Fibroblast of the conjunctiva (primary cell): ENCODE measurements at regions not wholly inside any gene's neighbourhood (a gene's known extent, or its start where the extent isn't known, plus 50 kb on each side); places are given as distances from the start of the nearest gene placed in this dataset.
"Not testable (repeated sequence)": the region's sequence is repeated elsewhere in the genome, so short reads cannot be mapped to it uniquely, and the experiment has no call there.

ENCODE experiments used
- DNase-seq: peaks from one replicate; pipeline ENCODE4 v3.0.0-alpha.2; 2010; ENCODE audit warnings: low read depth

DNA sequence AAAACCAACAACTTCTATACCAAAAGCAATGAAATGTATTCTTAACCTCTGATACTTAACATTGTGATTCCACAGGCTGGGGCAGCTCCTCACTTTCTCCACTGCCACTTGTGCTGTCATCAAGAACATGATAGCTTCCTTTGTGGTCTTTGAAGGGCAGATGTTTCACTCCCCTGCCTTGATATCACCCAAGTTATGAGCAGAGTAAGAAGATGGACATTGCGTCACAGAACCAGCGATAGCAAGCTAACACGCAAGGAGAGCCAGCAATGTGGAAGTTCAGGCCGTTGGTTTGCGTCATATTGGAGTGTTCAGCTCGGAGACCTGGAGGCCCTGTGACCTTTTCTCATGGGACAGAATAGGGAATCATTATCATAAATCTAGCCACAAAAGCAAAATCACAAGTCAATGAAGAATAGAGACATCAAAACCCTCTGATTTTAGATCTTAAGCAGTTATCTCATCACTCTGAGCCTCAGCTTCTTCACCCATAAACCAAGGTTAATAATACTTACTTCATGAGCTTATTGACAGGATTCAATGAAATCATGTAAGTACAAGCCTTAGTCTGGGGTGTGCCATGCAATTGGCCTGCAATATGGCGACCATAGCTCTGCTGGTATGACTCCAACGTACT, 183.8 kb upstream of the THBS1 start:
- DNase-seq = no peak

DNA sequence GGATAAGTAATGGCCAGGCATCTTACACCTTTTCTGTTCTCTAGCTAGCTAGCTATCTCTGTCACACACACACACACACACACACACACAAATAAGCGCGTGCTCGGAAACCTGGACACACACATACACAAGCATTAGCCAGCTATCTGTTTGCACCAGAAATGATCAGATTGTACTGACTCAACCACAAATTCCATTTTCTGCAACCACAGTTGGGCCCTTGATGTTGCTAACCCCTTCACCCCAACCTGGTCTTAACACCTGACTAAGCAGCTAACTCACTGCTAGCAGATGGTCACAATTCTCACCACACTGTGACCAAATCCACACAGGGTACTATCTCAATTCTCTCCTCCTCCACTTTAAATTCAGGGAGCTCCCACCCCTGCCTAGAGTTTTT, 183.0 kb upstream of the THBS1 start:
- DNase-seq = no peak

DNA sequence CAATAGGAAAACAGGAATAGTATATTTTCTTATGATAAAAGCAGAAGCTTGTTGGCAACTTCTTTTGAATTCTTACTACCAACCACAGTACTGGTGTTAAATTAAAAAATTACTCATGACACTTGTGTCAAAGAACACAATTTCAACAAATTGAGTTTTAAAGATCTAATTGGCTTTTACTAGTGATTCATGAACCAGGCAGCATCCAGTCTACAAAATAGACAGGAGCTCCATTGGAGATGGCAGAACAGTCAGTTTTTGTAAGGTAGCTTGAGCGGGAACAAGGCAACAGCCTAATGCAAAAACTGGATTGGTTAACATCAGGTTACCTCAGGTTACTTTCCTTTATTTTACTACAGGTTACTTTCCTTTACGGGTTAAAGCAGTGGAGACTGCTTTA, 181.3 kb upstream of the THBS1 start:
- DNase-seq = no peak

DNA sequence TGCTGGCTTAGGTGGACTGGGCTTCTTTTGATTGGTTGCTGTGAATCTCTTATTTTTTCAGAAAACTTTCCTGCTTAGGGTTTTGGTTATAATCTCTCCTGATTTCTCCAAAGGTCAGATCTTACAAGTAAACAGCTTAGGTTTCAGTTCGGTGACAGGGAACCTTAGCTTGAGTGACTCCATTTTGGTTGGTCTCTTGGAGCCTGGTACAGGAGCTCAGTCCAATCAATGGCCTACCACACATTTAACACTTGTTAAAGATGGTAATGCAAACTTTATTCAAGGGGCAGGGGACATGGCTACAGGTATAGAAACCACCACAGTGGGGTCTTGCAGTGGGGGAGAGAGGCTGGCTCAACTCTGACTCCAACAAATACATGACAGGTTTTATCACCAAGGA, 180.9 kb upstream of the THBS1 start:
- DNase-seq = no peak

DNA sequence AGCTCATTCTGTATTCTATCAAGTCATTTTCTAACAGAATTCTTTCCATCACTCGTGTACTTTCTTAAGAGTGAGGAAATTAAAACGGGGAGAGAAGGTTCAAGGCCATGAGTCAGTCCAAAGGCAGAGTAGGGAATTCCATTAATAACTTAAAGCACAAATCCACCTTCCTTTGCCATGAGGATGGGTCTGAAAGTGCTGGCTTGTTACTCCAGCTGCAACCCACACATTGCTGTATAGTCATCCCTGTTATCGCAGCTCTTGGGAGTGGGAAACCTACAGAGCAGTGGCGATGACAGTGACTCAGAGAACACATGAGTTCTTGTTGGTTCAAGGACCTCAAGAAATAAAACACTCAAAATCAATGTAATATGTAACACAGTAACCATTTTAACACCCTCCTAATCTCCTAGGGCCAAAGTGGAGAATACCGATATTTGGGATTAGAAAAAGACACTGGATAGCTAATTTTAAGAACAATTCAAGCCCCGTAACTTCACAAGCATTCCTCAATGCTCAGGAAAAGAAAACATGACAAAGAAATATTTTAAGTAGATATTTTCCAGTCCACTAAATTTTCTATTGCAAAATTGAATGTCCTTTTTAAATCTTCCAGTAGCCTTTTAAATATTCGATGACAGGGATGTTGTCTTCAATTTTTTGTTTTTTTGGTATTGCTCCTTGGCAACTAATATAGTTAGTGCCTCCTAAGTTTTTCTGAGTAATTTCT, 179.9 kb upstream of the THBS1 start:
- no peak for DNase-seq

DNA sequence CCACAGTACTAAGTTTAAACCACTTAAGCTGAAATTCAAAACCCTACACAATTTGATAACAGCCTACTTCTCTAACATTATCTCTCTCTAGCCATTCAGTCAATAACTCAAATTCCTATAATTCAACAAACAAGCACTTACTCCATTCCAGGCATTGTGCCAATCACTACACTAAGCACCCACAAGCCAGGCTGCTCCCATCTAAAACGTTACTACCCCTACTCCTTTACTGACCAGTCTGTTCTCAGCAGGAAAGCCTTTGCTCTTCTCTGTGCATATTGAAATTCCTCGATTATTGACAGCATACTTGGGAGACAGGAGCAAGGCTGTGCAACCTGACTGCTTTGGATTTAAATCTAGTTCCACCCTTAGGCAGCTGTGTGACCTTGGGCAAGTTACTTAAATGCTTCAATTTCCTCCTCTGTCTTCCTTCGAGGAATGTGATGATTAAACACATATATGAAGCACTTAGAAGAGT, 177.2 kb upstream of the THBS1 start:
- peak; percentile 47 for DNase-seq

DNA sequence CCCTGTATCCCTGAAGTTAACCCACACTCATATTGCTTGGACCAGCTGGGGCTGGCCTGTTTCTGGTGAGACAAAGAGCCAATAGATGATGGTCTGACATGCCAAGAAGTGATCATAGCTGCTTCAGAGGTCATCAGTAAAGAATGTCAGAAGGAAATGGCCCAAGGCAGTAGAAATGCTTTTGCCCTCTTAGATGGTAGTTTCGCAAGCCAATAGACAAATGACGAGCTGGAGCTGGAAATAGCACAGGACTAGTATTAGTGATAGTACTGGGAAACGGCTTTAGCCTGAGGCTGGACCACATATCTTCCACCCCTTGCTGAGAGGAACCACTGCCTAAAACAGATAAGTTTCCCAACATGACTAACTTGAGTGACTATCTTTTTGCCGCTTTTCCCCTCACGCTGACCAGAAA, 176.1 kb upstream of the THBS1 start:
- peak; percentile 90 for DNase-seq

DNA sequence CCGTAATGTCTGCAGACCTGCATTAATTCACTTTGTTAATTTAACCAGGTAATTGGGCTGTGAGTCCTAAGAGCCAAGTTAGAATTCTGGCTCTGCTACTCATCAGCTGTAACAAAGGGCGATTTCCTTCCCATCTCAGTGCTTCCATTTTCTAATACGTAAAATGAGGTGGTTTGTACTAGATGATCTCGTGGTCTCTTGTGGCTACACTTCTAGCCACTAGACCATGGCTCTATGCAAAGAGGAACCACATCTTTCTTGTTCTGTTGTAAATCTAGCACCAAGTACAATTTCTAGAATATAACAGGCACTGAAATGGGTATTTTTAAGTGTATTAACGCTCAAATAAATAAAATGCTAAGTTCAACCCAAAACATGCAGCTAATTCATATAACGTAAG, 174.4 kb upstream of the THBS1 start:
- no peak for DNase-seq

DNA sequence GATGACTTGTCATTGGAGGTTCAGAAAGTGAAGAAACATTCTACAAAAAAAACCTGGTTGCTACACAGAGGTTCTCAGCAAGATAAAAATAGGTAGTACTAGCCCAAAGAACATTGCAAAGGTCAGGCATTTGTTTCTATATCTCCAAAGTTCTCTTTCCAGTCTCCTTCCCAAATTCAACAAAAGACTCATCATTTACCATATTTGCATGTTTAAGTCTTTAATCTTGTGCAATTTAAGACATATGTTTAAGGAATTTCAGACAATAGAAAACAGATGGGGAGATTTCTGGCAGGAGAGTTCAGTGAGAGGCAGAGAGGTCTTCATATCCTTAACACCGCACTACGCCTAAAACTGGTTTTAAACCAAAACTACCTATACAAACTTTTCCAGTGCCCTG, 173.8 kb upstream of the THBS1 start:
- peak; percentile 75 for DNase-seq

DNA sequence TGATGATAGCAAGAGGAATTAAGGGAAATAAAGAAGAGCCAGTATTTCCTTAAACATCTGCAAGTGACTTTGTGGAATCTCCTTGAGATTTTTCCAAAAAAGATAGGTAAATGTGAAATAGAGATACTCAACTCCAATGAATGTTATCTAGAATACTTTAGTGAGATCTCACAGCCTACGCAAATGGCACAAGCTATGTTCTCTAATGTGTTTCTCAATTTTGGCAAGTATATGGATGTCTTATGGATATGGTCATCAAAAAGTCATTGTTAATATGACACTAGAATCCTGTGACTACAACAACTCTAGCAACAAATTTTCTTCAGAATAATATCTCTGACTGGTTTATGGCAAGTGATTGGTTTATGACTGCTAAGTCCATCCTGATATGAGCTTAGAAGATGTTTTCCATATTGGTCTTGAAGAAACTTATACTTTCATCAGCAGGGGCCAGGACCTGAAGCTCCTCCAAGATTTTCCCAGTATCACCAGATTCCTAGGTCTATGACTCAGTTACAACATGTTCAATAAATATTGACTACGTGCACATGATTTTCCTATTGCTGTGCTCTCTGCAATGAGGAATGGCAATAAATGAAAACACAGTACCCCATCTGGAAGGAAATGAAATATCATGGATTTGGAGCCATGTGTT, 170.9 kb upstream of the THBS1 start:
- no peak for DNase-seq

DNA sequence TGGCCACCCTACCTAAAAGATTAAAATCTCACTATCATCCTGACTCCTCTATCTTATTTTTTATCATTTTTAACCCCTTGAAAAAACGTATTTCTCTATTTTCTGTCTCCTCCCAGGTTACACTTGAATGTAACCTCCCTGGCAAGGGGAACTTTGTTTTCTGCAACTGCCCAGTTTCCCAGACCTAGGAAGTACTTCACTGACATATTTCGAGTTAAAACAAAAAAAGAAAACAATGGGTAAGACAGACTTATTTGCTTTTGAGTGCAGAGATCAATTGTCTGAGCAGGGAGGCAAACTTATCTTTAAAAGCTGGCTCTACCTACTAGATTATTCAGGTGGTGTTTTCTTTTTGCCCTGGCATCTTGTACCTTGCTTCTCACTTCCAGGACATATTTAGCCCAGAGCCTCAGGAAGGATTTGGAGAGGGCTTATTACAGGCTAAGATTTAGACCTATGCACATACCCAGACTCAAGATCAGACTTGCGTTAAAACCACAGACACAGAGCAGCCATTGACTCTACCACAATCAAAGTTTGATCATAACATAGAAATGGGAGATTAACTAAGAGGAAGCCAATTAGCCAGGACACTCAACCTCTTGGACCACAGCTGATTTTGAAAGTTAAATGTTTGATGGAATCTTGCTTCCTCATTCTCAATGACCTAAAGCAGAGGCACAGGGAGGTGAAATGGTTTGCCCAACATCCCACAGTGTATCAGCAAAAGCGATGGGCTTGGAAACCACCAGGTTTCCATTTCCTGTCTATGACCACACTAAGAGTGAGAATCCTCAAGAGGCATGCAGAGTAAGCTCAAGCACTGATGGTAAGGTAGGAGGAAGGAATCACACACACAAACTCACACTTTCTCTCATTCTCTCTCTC, 169.5 kb upstream of the THBS1 start:
- no peak for DNase-seq

DNA sequence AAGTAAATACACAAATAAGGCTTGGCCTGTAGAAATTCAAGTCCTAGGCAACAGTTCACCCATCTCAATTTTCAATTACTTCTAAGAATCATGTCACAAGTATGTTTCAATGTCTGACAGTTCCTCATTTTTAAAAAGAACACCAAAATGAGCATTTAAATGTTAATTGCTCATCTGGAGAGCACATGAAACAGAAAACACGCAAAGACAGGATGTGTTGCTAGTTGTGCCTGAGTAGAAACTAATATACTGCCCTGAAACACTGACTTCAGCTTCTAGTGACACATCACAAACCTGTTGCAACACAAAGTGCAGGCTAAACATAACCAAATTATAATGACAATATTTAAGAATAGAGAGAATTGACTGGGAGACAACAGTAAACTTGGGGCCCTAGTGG, 167.3 kb upstream of the THBS1 start:
- DNase-seq = no peak

DNA sequence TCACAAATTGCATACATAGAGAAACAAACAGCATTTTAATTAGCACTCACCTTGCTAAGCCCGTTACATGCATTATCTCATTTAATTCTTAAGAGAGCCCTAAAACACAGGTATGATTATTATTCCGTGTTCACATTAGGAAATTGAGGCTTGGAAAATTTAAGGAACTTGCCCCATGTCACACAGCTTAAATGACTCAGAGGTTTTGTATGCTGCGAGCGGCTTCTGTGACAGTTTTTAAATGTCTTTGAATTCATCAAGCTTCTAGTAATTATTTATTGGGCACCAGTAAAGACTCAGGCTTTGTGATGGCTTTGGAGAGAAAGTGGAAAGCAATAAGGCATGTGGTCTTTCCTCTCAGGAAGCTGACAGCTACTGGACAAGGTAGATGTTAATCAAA, 166.7 kb upstream of the THBS1 start:
- no peak for DNase-seq

DNA sequence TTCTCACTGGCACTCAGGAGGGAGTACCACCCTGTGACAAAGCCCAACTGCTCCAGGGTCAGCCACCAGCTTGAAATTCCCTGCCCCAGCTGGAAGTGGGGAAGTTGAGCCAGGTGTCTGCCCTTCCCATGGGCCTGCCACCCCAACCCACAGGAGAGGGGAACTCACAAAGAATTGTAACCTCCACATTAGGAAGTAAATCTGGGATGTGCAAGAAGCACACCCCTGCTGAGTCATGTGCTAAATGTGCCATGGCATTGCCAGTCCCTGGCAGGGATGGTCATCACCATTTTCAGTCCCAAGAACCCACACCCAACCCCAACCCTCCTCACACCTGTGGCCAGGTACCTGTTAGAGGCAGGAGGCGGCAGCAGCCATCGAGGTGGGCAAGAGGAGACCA, 165.2 kb upstream of the THBS1 start:
- DNase-seq = no peak

DNA sequence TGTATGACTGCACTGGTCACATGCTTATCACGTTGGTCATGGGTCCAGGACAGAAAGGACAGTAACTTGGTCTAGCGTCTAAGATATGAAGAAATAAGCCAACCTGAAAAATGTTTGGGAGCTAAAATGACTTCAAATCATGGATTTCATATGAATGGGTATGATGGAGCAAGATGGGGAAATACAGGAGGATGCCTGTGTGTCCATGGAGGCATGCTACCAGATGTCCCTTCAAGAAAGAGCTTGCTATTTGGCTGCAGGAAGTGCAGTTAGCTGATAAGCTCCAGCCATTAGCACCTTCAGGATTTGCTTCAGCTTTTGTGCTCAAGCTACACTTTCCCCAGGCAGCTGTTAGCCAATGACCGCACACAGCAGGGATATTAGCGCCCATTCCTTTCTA, 164.6 kb upstream of the THBS1 start:
- no peak for DNase-seq

DNA sequence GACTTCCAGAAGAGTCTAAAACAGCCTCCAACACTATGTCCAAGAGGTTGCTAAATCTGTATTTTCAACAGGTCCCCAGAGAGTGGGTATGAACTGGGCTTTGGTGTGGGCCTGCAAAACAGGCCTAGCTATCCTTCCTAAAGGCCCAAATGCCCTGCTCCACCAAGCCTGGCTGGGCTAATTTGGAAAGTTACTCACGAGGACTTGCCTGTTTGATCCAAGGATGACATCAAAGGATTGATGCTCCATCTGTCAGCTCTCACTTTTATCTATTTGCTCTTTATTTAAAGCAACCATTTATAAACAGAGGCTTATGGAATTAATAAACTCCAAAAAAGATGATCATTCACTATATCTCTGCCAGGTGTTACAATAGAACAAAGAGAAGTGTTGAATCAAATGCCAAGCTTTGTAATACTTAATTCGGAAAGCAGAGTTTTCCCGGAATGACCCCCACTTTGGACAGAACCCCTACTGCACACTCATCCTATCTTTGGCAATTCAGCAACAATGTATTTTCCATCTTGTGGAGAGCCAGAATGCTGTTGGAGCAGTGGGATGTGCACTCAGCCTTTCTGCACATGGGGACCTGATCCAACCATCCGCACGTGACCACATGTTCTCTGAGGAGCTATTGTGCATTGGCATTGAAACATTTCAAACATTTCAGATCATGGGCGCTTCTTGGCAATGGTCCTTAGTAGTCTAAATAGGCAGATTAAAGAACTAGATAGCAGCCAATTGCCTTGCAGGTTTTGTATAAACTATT, 163.3 kb upstream of the THBS1 start:
- DNase-seq = no peak

DNA sequence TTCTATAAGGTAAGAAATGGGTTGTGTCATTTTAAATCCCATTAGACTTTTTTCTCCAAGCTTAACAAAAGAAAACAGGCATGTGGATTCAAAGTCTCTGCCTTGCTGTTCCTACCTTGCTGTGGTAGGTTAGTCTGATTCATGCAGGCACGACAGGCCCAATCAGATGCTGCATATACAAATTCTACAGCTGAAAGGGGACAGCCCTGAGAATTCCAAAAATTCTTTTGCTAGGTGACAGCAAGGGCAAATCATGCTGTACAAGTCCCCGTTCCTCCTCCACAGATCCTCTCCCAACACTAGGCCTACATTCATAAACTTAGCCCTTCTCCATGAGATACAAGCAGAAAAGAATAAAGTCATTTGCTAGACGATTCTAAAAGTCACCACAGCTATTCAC, 161.2 kb upstream of the THBS1 start:
- no peak for DNase-seq

DNA sequence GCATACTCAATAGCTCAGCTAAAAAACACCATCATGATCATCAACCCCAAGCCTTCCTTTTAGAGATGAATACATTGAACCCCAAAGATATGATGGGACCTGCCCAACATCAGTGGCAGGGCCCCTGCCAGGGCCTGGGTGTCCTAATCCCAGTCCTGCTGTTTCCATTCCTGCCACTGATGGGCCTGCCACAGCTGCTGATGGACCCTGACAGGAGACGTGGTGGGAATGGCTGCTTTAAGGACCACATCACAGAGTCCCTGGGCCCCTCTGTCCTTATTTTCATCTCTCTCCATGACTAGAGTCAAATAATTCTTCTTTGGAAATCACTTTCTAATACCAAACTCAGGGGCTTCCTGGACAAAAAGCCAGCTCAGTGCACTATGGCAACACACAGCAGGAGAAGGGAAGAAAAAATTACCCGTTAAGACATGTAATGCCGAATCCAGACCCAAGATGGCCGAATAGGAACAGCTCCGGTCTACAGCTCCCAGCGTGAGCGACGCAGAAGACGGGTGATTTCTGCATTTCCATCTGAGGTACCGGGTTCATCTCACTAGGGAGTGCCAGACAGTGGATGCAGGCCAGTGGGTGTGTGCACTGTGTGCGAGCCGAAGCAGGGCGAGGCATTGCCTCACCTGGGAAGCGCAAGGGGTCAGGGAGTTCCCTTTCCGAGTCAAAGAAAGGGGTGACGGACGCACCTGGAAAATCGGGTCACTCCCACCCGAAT, 160.6 kb upstream of the THBS1 start:
- not testable (repeated sequence) for DNase-seq

DNA sequence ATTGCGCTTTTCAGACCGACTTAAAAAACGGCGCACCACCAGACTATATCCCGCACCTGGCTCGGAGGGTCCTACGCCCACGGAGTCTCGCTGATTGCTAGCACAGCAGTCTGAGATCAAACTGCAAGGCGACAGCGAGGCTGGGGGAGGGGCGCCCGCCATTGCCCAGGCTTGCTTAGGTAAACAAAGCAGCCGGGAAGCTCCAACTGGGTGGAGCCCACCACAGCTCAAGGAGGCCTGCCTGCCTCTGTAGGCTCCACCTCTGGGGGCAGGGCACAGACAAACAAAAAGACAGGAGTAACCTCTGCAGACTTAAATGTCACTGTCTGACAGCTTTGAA, 160.1 kb upstream of the THBS1 start:
- DNase-seq = not testable (repeated sequence)

DNA sequence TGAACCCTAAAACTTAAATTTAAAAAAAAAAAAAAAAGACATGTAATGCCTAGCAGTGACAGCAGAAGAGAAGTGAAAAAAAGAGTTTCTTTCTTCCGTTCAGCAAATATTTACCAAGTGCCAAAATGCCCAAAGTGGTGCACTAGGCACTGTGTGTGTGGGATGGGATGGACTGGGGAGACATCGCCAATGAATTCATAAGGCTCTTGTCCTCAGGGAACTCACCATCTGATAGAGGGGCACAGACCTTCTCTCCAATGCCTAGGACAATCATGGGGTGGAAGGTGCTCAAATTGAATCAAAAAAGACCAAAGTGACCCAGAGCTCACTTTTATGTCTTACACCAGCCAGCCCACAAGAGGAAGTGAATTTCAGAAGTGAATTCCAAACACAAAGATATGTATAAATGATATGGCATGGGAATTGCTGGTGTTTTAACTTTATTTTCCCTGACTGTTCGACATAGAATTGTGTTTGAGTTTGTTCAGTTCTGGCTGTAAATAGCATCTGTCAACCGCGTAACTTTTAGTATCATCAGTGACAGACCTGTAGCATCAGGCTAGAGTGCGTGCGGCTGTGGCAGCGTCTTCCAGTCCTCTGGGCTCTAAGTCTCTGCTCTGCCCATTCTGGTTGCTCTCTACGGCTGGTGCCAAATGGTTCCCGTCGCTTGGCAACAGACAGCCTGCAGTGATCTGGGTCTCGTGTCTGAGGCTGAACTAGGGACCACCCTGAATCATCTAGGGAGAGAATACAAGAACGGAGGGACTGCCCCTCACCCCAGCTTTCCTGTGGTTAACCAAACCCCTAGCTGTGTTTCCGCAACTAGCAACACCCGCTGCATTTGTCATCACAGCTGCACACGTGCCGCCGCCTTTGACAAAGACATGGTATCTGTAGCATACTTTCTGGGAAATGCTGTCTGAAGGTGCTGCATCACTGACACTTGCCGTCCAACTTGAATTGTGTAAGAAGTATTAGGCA, 154.0 kb upstream of the THBS1 start:
- DNase-seq = no peak
